K562 (cell line): ENCODE measurements at regions not wholly inside any gene's neighbourhood (a gene's known extent, or its start where the extent isn't known, plus 50 kb on each side); places are given as distances from the start of the nearest gene placed in this dataset.

Experiments
- ATAC-seq: fragments of 200-7000 bp; cut with Tn5 transposase; 3 replicates; pipeline ENCODE4 v1.9.1; 2020; ENCODE audit warnings: moderate library complexity
- BruUV-seq: library from RNA; stranded (reverse); fragments of 400-500 nt; replicated peaks from 2 replicates; lab custom pipeline; 2021; lab: Mats Ljungman, UMichigan
- CTCF ChIA-PET: fragments of 300-600 bp; formaldehyde crosslinking; extraction: SDS; loops from one replicate; lab custom pipeline; 2021; ENCODE audit warnings: low intra/inter-chr PET ratio; lab: Yijun Ruan, JAX
- POLR2A ChIA-PET: fragments of 300-600, 350-650 bp; sonication (Branson Sonifier 250); formaldehyde crosslinking; extraction: SDS; loops from one replicate; lab custom pipeline; 2021; ENCODE audit warnings: antibody characterized with exemption, inconsistent platforms; lab: Yijun Ruan, JAX
- DNase-seq, 4 experiments: peaks; one replicate each; pipeline versions ENCODE4 v3.0.0 to v3.0.0-alpha.2; 2011 to 2018; ENCODE audit warnings: low spot score in 3 of 4, mixed read lengths in 3 of 4; ENCODE audit errors: extremely low read depth in 1 of 4
- FAIRE-seq: peaks from 2 replicates; lab custom pipeline; 2011; peaks lifted over from hg19 to GRCh38; lab: Jason Lieb, UNC
- H2AFZ ChIP-seq: 2 replicates; pipeline ENCODE4 v1.6.0; 2011; ENCODE audit warnings: low read depth, low read length, control low read depth, inconsistent platforms
- H3K27ac ChIP-seq: fragments of 200-600 bp; 3 replicates; pipeline ENCODE4 v1.8.0; 2011; ENCODE audit warnings: low read depth, mild to moderate bottlenecking, control low read depth, inconsistent platforms, low read length, moderate library complexity, mixed read lengths; ENCODE audit errors: extremely low read depth
- H3K27me3 ChIP-seq, 2 experiments: fragments of 300-600 bp in 1 of 2; 2 replicates in 1 of 2; 3 replicates in 1 of 2; pipeline versions ENCODE4 v1.6.0 to v1.8.0; 2011; ENCODE audit warnings: inconsistent platforms in 2 of 2, low read length in 2 of 2, mild to moderate bottlenecking in 1 of 2, mixed read lengths in 1 of 2, moderate library complexity in 1 of 2; ENCODE audit not compliant: control insufficient read depth in 2 of 2, insufficient read depth in 2 of 2
- H3K36me3 ChIP-seq: fragments of 300-600 bp; 3 replicates; pipeline ENCODE4 v1.8.0; 2011; ENCODE audit warnings: mild to moderate bottlenecking, low read length, inconsistent platforms; ENCODE audit not compliant: control insufficient read depth, insufficient read depth
- H3K4me1 ChIP-seq, 2 experiments: fragments of 200-600 bp in 1 of 2; replicated peaks in 1 of 2; 2 replicates in 1 of 2; 3 replicates in 1 of 2; pipeline versions ENCODE4 v1.5.1 to v1.8.0; 2011; ENCODE audit warnings: inconsistent platforms in 2 of 2, low read length in 2 of 2, mild to moderate bottlenecking in 1 of 2, mixed read lengths in 1 of 2, moderate library complexity in 1 of 2; ENCODE audit not compliant: control insufficient read depth in 2 of 2, insufficient read depth in 2 of 2
- H3K4me2 ChIP-seq: 2 replicates; pipeline ENCODE4 v1.6.1; 2011; ENCODE audit warnings: low read length, control low read depth, inconsistent platforms, mixed read lengths; ENCODE audit not compliant: insufficient read depth
- H3K4me3 ChIP-seq: fragments of 200-600 bp; sonication (generic), shearing (Covaris generic); 2 replicates; pipeline ENCODE4 v1.5.1; 2016; ENCODE audit warnings: control low read depth, inconsistent platforms
- H3K79me2 ChIP-seq: fragments of 200-600 bp; 3 replicates; pipeline ENCODE4 v1.8.0; 2011; ENCODE audit warnings: low read length, inconsistent platforms; ENCODE audit not compliant: control insufficient read depth, insufficient read depth
- H3K9ac ChIP-seq, 2 experiments: 2 replicates each; pipeline versions ENCODE4 v1.6.0 to v1.6.1; 2011; ENCODE audit warnings: low read depth in 2 of 2, low read length in 2 of 2, control low read depth in 1 of 2, inconsistent platforms in 1 of 2, mild to moderate bottlenecking in 1 of 2, mixed read lengths in 1 of 2; ENCODE audit not compliant: insufficient read depth in 1 of 2
- H3K9me1 ChIP-seq: one replicate; pipeline ENCODE4 v1.6.0; 2011; ENCODE audit warnings: inconsistent platforms, mild to moderate bottlenecking, low read length, moderate library complexity; ENCODE audit not compliant: control insufficient read depth, insufficient read depth
- H3K9me3 ChIP-seq: replicated peaks from 2 replicates; pipeline ENCODE4 v1.5.1; 2011; ENCODE audit warnings: low read depth, low read length, inconsistent platforms; ENCODE audit not compliant: control insufficient read depth, insufficient read depth
- H4K20me1 ChIP-seq: replicated peaks from 2 replicates; pipeline ENCODE4 v1.6.1; 2011; ENCODE audit warnings: low read length, inconsistent platforms, mixed read lengths; ENCODE audit not compliant: control insufficient read depth, insufficient read depth
- ADNP ChIP-seq: fragments of 200-800 bp; sonication (Bioruptor generic); IDR thresholded peaks from 2 replicates; pipeline ENCODE4 v1.6.1; 2016; ENCODE audit warnings: missing genetic modification characterization, missing compliant biosample characterization
- FOXJ2 ChIP-seq: fragments of 200-800 bp; sonication (Bioruptor generic); IDR thresholded peaks from 2 replicates; pipeline ENCODE4 v1.6.1; 2016; ENCODE audit warnings: missing genetic modification characterization, missing compliant biosample characterization
- MAFK ChIP-seq: IDR thresholded peaks from 2 replicates; pipeline ENCODE4 v1.6.1; 2011; ENCODE audit warnings: low read length, improper control_type of control experiment
- MBD2 ChIP-seq: sonication (generic); IDR thresholded peaks from 2 replicates; pipeline ENCODE4 v1.6.1; 2016; ENCODE audit warnings: low read depth, borderline replicate concordance
- POLR3G ChIP-seq: IDR thresholded peaks from 2 replicates; pipeline ENCODE4 v1.6.1; 2011; ENCODE audit not compliant: insufficient read length, insufficient replicate concordance; ENCODE audit errors: extremely low read depth
- TCFL5 ChIP-seq: fragments of 250-450 bp; sonication (Bioruptor Pico); conservative IDR thresholded peaks from 2 replicates; pipeline ENCODE4 v1.6.1; 2021; ENCODE audit warnings: mild to moderate bottlenecking, moderate library complexity, matching md5 sums
- TGIF2 ChIP-seq: sonication (generic); formaldehyde crosslinking; IDR thresholded peaks from 2 replicates; pipeline ENCODE4 v1.8.1; 2022; ENCODE audit warnings: mild to moderate bottlenecking, missing genetic modification reagents, moderate library complexity
- ZNF830 ChIP-seq: fragments of 250-450 bp; sonication (Bioruptor Pico); IDR thresholded peaks from 2 replicates; pipeline ENCODE4 v1.5.0; 2021; ENCODE audit warnings: mild to moderate bottlenecking
- WGBS: fragments of 100-300 bp; shearing (Covaris generic); methylation state at CpG from one replicate; pipeline ENCODE4 v1.1.6; 2016; ENCODE audit warnings: low coverage, mixed read lengths; ENCODE audit not compliant: insufficient coverage; ENCODE audit errors: missing lambda C conversion rate; 5-methylcytosine and 5-hydroxymethylcytosine counted together
- in situ Hi-C: fragments of 300-500 bp; cut with MboI; formaldehyde crosslinking; loops from 4 replicates; pipeline ENCODE4 v1.15.0; 2018; ENCODE audit warnings: inconsistent platforms, mixed read lengths
- intact Hi-C: fragments of 100-400 bp; cut with micrococcal nuclease; formaldehyde crosslinking; loops from 2 replicates; pipeline ENCODE4 v1.14.2; 2022
- TF ChIP-seq, protein P1 (sequence below): fragments of 250-450 bp; sonication (Bioruptor Pico); IDR thresholded peaks from 2 replicates; pipeline ENCODE4 v1.5.0; 2021
- TF ChIP-seq, protein P2 (sequence below): fragments of 200-800 bp; sonication (Bioruptor generic); IDR thresholded peaks from 2 replicates; pipeline ENCODE4 v1.6.1; 2017; ENCODE audit warnings: missing genetic modification characterization, missing compliant biosample characterization

DNA sequence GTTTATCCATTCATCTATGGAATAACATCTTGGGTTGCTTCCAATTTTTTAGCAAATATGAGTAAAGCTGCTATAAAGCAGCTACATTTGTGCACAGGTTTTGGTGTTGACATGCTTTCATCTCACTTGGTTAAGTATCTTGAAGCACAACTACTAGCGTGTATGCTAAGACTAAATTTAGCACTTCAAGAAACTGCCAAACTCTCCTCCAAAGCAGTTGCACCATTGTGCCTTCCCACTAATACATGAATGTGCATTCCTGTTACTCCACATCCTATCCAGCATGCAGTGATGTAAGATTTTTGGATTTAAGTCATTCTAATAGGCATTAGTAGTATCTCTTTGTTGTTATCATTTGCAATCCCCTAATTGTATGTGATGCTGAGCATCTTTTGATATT is 230.7 kb downstream of the KCNA4 start:
- no peaks in the 10 kb centered on the region for H4K20me1 ChIP-seq
- no peak overlapping the region for H3K27ac ChIP-seq
- POLR2A ChIA-PET: no interaction called here
- H3K9me1 ChIP-seq: no peaks in the 10 kb centered on the region
- H3K4me1 ChIP-seq: no peaks in the 10 kb centered on the region
- H3K79me2 ChIP-seq: no peaks in the 10 kb centered on the region
- no peak overlapping the region for H2AFZ ChIP-seq
- 0% methylated on average over 1 of the region's 1 CpG for WGBS
- H3K4me3 ChIP-seq: no peak overlapping the region
- no TSS peak for BruUV-seq
- no peak overlapping the region for H3K4me2 ChIP-seq
- CTCF ChIA-PET: no interaction called here
- no peaks in the 10 kb centered on the region for H3K9me3 ChIP-seq
- no peak for DNase-seq
- no peaks in the 10 kb centered on the region for H3K27me3 ChIP-seq
- H3K9ac ChIP-seq: no peak overlapping the region
- intact Hi-C loops (no loop called here), in situ Hi-C loops (no loop called here)
- H3K36me3 ChIP-seq: no peaks in the 10 kb centered on the region
- no peak for FAIRE-seq
- ATAC-seq: no peak
- TF ChIP-seq POLR3G (no peak), MAFK (no peak), ZNF830 (CRISPR knock-in tag) (no peak), TGIF2 (CRISPR knock-in tag) (no peak), FOXJ2 (tag) (no peak), MBD2 (no peak), TCFL5 (CRISPR knock-in tag) (no peak), ADNP (no peak)
- TF ChIP-seq, protein P1, sequence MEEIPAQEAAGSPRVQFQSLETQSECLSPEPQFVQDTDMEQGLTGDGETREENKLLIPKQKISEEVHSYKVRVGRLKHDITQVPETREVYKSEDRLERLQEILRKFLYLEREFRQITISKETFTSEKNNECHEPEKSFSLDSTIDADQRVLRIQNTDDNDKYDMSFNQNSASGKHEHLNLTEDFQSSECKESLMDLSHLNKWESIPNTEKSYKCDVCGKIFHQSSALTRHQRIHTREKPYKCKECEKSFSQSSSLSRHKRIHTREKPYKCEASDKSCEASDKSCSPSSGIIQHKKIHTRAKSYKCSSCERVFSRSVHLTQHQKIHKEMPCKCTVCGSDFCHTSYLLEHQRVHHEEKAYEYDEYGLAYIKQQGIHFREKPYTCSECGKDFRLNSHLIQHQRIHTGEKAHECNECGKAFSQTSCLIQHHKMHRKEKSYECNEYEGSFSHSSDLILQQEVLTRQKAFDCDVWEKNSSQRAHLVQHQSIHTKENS (CRISPR knock-in tag): no peak
- TF ChIP-seq, protein P2, sequence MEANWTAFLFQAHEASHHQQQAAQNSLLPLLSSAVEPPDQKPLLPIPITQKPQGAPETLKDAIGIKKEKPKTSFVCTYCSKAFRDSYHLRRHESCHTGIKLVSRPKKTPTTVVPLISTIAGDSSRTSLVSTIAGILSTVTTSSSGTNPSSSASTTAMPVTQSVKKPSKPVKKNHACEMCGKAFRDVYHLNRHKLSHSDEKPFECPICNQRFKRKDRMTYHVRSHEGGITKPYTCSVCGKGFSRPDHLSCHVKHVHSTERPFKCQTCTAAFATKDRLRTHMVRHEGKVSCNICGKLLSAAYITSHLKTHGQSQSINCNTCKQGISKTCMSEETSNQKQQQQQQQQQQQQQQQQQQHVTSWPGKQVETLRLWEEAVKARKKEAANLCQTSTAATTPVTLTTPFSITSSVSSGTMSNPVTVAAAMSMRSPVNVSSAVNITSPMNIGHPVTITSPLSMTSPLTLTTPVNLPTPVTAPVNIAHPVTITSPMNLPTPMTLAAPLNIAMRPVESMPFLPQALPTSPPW (CRISPR knock-in tag): no peak
